GM12878 (cell line): ENCODE measurements at regions not wholly inside any gene's neighbourhood (a gene's known extent, or its start where the extent isn't known, plus 50 kb on each side); places are given as distances from the start of the nearest gene placed in this dataset.

Source experiments
- RUNX3 ChIP-seq: IDR thresholded peaks from 2 replicates; pipeline ENCODE4 v1.6.1; 2012; ENCODE audit warnings: low read length, inconsistent platforms
- TF ChIP-seq, protein P1 (sequence below): fragments of 450-650 bp; IDR thresholded peaks from 2 replicates; pipeline ENCODE4 v1.6.1; 2016; ENCODE audit warnings: mild to moderate bottlenecking, moderate library complexity, borderline replicate concordance
- TF ChIP-seq, protein P2 (sequence below): fragments of 450-650 bp; IDR thresholded peaks from 2 replicates; pipeline ENCODE4 v1.6.1; 2017; ENCODE audit warnings: low read depth, mild to moderate bottlenecking, moderate library complexity
- TF ChIP-seq, protein P3 (sequence below): fragments of 450-650 bp; IDR thresholded peaks from 2 replicates; pipeline ENCODE4 v1.6.1; 2017; ENCODE audit warnings: mild to moderate bottlenecking, low read depth, inconsistent platforms; ENCODE audit not compliant: poor library complexity, severe bottlenecking

DNA sequence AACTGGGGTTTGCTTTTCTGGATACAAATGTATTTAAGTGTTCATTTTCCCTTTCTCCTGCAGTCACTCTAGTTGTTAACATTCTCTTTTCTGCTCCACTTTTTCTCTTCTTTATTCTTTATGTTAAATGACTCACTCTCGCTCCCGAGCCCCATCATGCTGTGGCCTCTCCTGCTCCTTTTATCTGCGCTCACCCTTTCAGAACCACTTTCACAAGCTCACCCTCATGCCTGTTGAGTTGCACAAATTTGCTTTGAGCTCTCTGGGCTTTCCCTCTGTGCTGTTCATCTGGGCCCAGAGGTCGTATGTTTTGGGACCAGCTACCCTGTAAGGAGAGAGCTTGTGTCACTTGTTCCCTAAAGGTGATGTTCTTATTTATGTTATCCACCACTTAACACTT lies 98.1 kb upstream of the ASCC3 start (continued):
- TF ChIP-seq, protein P1, sequence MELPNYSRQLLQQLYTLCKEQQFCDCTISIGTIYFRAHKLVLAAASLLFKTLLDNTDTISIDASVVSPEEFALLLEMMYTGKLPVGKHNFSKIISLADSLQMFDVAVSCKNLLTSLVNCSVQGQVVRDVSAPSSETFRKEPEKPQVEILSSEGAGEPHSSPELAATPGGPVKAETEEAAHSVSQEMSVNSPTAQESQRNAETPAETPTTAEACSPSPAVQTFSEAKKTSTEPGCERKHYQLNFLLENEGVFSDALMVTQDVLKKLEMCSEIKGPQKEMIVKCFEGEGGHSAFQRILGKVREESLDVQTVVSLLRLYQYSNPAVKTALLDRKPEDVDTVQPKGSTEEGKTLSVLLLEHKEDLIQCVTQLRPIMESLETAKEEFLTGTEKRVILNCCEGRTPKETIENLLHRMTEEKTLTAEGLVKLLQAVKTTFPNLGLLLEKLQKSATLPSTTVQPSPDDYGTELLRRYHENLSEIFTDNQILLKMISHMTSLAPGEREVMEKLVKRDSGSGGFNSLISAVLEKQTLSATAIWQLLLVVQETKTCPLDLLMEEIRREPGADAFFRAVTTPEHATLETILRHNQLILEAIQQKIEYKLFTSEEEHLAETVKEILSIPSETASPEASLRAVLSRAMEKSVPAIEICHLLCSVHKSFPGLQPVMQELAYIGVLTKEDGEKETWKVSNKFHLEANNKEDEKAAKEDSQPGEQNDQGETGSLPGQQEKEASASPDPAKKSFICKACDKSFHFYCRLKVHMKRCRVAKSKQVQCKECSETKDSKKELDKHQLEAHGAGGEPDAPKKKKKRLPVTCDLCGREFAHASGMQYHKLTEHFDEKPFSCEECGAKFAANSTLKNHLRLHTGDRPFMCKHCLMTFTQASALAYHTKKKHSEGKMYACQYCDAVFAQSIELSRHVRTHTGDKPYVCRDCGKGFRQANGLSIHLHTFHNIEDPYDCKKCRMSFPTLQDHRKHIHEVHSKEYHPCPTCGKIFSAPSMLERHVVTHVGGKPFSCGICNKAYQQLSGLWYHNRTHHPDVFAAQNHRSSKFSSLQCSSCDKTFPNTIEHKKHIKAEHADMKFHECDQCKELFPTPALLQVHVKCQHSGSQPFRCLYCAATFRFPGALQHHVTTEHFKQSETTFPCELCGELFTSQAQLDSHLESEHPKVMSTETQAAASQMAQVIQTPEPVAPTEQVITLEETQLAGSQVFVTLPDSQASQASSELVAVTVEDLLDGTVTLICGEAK = no peak
- no peak for TF ChIP-seq RUNX3
- TF ChIP-seq, protein P2, sequence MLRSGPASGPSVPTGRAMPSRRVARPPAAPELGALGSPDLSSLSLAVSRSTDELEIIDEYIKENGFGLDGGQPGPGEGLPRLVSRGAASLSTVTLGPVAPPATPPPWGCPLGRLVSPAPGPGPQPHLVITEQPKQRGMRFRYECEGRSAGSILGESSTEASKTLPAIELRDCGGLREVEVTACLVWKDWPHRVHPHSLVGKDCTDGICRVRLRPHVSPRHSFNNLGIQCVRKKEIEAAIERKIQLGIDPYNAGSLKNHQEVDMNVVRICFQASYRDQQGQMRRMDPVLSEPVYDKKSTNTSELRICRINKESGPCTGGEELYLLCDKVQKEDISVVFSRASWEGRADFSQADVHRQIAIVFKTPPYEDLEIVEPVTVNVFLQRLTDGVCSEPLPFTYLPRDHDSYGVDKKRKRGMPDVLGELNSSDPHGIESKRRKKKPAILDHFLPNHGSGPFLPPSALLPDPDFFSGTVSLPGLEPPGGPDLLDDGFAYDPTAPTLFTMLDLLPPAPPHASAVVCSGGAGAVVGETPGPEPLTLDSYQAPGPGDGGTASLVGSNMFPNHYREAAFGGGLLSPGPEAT = no peak
- TF ChIP-seq, protein P3, sequence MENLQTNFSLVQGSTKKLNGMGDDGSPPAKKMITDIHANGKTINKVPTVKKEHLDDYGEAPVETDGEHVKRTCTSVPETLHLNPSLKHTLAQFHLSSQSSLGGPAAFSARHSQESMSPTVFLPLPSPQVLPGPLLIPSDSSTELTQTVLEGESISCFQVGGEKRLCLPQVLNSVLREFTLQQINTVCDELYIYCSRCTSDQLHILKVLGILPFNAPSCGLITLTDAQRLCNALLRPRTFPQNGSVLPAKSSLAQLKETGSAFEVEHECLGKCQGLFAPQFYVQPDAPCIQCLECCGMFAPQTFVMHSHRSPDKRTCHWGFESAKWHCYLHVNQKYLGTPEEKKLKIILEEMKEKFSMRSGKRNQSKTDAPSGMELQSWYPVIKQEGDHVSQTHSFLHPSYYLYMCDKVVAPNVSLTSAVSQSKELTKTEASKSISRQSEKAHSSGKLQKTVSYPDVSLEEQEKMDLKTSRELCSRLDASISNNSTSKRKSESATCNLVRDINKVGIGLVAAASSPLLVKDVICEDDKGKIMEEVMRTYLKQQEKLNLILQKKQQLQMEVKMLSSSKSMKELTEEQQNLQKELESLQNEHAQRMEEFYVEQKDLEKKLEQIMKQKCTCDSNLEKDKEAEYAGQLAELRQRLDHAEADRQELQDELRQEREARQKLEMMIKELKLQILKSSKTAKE = no peak
